ENCODE measurements at regions not wholly inside any gene's neighbourhood (a gene's known extent, or its start where the extent isn't known, plus 50 kb on each side); places are given as distances from the start of the nearest gene placed in this dataset.

GRCh38 chr20:60984666-60985065 is 267.4 kb upstream of the CDH4 start:
- no peak for DNase-seq

GRCh38 chr20:60986506-60987156 is 265.4 kb upstream of the CDH4 start:
- no peak for DNase-seq

- DNase-seq, result no peak
Measured at GRCh38 chr20:60990061-60990460, 262.0 kb upstream of the CDH4 start.

DNA sequence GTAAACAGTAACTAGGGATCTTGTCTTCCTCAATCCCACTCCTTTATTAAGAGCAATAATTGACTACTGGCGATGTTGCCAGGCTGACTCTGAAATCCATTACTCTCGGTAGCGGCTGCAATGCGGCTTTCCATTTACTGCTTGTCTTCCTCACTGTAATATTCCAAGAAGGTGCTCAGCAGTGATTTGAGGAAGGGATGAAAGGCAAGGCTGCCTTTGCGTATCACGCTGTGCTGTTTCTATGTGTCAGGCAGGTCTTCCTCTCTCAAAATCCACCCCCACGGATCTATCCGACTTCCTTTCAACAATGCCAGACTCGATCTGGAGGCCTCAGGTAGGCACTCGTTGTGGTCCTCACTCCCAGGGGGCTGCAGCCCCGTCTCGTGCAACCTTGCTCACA is 261.4 kb upstream of the CDH4 start:
- DNase-seq, result no peak

- peak in 1 of 2 experiments; percentile 1 for DNase-seq
Measured at GRCh38 chr20:60993433-60994044, 258.5 kb upstream of the CDH4 start.

- no peak for DNase-seq
Measured at GRCh38 chr20:60999250-60999649, 252.8 kb upstream of the CDH4 start.

DNA sequence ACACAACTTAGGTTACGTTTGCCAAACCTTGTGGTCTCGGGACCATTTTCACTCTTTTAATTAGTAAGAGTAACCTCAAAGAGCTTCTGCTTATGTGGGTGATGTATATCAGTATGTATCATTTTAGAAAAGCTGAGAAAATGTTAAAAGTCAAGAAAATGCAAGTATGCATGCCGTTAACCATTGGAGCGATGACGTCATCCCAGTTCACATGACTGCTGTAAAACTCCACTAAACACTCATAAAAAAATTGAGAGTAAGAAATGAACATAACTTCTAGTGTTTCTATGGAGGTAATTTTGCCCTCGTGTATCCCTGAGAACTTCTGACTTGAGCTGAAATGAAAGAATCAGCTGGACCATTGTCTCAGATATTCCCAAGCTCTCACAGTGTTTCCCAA is 250.0 kb upstream of the CDH4 start:
- DNase-seq, result no peak

- DNase-seq, result no peak
Measured at GRCh38 chr20:61014491-61014890, 237.6 kb upstream of the CDH4 start.

DNA sequence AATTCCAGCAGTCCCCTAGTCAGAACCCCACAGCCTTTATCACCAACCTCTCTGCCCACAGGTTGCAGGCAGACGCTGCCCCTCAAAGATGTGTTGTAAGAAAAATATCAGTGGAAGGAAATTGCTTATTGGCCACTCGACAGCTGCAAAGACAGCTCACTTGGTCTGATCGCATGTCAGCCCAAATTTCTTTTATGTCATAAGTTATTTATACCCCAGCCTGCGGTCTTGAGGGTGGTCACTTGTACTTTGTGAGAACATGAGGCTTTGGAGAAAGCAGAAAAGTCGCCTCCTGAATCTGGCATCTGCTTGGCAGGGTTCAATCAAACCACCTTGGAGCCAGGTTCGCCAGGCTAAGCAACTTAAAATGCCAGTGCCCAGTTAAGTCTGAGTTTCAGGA is 236.5 kb upstream of the CDH4 start:
- DNase-seq, result no peak

DNA sequence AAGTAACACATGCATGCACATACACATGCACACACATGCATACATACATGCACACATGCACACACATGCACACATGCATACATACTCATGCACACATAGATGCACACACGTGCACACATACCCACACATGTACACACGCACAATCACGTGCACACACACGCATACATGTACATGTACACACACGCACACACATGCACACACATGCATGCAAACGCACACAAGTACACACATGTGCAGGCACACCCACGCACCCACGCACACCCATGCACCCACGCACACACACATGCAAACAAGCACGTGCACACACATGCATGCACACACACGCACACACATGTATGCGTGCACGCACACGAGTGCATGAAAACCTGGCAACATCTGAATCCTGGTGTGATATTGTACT is 232.7 kb upstream of the CDH4 start:
- DNase-seq, result no peak

DNA sequence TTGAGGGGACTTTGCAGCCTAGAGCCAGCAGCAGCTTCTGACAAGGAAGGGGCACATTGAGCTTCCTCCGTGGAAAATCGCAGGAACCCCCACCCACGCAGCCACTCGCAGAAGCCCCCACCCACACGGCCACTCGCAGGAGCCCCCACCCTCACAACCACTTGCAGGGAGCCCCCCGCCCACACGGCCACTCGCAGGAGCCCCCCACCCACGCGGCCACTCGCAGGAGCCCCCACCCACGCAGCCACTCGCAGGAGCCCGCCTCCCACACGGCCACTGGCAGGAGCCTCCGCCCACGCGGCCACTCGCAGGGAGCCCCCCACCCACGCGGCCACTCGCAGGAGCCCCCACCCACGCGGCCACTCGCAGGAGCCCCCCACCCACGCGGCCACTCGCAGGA is 228.4 kb upstream of the CDH4 start:
- no peak for DNase-seq

DNA sequence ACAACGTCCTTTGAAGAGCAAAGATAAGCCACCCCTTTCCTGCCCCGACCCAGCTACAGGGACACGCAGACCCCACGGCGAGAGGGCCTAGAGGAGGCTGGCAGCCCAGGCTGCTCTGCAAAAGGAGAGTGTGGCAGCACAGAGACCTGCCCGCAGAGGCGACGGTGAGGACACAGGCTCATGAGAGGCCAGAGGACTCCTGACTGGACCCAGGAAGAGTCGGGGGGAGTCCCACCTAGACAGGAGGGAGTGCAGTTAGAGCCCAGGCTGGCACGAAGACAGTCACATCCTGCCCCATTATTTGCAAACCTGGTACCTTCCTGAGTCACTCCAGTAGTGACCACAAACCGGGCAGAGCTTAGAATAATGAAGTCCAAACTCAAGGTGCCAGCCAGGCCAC is 227.7 kb upstream of the CDH4 start:
- no peak for DNase-seq

DNA sequence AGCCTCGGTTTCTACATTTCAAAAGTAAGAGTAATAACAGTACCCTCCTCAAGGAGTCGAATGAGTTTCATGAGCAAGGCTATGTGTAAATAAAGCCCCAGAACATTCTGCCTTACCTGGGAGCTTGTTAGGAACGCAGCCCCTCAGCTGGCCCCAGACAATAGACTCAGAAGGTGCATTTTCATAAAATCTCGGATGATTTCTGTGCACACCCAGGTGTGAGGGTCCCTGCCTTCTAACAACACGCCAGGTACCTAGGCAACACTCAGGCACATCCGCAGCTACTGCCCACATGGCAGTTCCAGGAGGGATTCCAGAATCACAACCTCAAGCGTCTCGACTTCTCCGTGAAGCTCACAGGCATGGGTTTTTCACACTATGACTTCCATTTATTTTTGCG is 226.5 kb upstream of the CDH4 start:
- no peak for DNase-seq

DNA sequence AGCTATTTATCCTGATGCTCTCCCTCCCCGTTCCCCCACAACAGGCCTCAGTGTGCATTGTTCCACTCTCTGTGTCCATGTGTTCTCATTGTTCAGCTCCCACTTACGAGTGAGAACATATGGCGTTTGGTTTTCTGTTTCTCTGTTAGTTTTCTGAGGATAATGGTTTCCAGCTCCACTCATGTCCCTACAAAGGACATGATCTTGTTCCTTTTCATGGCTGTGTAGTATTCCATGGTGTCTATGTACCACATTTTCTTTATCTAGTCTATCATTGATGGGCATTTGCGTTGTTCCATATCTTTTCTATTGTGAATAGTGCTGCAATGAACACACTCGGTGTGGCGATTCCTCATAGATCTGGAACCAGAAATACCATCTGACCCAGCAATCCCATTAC is 225.9 kb upstream of the CDH4 start:
- no peak for DNase-seq

DNA sequence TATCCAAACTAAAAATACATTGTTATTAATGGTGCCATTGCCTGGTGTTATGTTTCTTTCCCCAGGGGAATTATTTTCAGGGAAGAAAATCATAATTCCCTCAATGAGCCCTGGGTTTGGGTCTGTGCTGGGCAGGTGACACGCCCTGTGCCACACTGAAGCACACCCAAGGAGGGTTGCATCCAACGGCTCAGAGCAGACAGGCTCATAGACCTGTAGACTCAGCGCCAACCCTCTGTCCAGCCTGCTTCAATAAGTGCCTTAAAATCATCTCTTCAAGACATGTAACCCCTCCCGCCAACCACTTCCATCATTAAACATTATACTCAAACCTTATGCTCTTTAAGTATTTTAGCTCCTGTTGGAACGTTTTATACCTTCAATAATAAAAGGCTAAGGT is 225.3 kb upstream of the CDH4 start:
- no peak for DNase-seq

GRCh38 chr20:61027218-61027617 is 224.8 kb upstream of the CDH4 start:
- no peak for DNase-seq

- no peak for DNase-seq
Measured at GRCh38 chr20:61030130-61030529, 221.9 kb upstream of the CDH4 start.

- DNase-seq, result no peak
Measured at GRCh38 chr20:61031101-61031830, 220.8 kb upstream of the CDH4 start.

- no peak for DNase-seq
Measured at GRCh38 chr20:61037498-61037897, 214.6 kb upstream of the CDH4 start.

GRCh38 chr20:61041481-61041880 is 210.6 kb upstream of the CDH4 start:
- no peak for DNase-seq

- no peak for DNase-seq
Measured at GRCh38 chr20:61042506-61043385, 209.3 kb upstream of the CDH4 start.

GRCh38 chr20:61043681-61044080 is 208.4 kb upstream of the CDH4 start:
- no peak for DNase-seq

DNA sequence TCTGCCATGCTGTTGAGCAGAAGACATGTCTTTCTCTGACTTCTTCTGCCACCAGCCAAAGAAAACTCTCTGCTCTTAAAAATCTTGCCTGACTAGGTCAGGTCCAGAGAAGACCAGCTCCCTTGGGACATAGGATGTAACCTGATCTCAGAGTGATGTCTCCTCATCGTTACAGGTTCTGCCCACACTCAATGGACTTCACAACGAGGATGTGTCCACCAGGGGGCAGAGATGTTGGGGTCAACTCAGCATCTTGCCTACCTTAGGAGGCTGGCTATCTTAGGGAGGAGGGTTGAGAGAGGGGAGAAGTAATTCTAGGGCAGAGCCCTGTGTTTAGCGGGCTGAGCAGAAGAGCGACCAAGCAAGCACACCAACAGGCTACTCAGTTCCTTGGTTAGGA is 207.6 kb upstream of the CDH4 start:
- DNase-seq, result peak in 1 of 2 experiments; percentile 26
